ENCODE measurements at regions not wholly inside any gene's neighbourhood (a gene's known extent, or its start where the extent isn't known, plus 50 kb on each side); places are given as distances from the start of the nearest gene placed in this dataset.

GRCh38 chr11:70572974-70573260, 174.6 kb downstream of the CTTN start:
- TF ChIP-seq CTCF (conservative IDR thresholded peaks at IDR 0.05 in 1 of 2, IDR thresholded peaks at IDR 0.05 in 1 of 2; ENCODE audit: low read depth in 1 of 2, low read length in 2 of 2) (no peak), EZH2 (IDR thresholded peaks at IDR 0.05; ENCODE audit: low read length, missing control alignments) (no peak)
